RWPE1 (cell line): ENCODE measurements at regions not wholly inside any gene's neighbourhood (a gene's known extent, or its start where the extent isn't known, plus 50 kb on each side); places are given as distances from the start of the nearest gene placed in this dataset.

ENCODE experiments used
- CTCF ChIA-PET: fragments of 350-600 bp; sonication (Branson Sonifier 250); formaldehyde crosslinking; extraction: SDS; loops from one replicate; lab custom pipeline; 2021; lab: Yijun Ruan, JAX
- POLR2A ChIA-PET: fragments of 400-600 bp; formaldehyde crosslinking; extraction: SDS; loops from one replicate; lab custom pipeline; 2020; ENCODE audit warnings: antibody characterized with exemption; ENCODE audit not compliant: low non-redundant PET; lab: Yijun Ruan, JAX
- DNase-seq: peaks from one replicate; pipeline ENCODE4 v3.0.0; 2012; ENCODE audit warnings: low spot score
- H3K27ac ChIP-seq: fragments of 450-650 bp; 2 replicates; pipeline ENCODE4 v1.5.1; 2017
- TF ChIP-seq, protein P1 (sequence below): fragments of 450-650 bp; conservative IDR thresholded peaks from 2 replicates; pipeline ENCODE4 v1.5.1; 2017; ENCODE audit warnings: low read depth, mild to moderate bottlenecking

- H3K27ac ChIP-seq = no peak overlapping the region
- TF ChIP-seq, protein P1, sequence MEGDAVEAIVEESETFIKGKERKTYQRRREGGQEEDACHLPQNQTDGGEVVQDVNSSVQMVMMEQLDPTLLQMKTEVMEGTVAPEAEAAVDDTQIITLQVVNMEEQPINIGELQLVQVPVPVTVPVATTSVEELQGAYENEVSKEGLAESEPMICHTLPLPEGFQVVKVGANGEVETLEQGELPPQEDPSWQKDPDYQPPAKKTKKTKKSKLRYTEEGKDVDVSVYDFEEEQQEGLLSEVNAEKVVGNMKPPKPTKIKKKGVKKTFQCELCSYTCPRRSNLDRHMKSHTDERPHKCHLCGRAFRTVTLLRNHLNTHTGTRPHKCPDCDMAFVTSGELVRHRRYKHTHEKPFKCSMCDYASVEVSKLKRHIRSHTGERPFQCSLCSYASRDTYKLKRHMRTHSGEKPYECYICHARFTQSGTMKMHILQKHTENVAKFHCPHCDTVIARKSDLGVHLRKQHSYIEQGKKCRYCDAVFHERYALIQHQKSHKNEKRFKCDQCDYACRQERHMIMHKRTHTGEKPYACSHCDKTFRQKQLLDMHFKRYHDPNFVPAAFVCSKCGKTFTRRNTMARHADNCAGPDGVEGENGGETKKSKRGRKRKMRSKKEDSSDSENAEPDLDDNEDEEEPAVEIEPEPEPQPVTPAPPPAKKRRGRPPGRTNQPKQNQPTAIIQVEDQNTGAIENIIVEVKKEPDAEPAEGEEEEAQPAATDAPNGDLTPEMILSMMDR = no peak
- no peak for DNase-seq
- ChIA-PET CTCF (no interaction called here), POLR2A (no interaction called here)
These were observed 240.1 kb upstream of the NXPH2 start for GRCh38 chr2:139020287-139020686.

DNA sequence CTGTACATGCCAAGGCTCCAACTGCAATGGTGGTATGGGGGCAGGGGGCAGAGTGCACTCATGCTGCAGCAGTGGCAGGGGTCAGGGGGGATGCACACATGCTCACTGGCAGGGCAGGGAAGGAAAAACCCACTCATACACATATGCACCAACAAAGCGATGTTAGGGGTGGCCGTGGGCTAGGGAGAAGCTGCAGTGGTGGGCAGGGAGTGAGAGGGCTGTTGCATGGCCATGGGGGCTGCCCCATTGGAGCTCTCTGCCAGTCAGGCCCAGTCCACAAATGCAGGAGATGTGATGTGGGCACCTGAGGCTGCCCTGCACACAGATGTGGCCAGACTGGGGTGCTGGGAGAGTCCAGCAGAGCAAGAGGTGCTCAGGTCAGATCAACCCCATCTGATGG lies 238.1 kb upstream of the NXPH2 start:
- TF ChIP-seq, protein P1 = no peak
- H3K27ac ChIP-seq = no peak overlapping the region
- no peak for DNase-seq
- ChIA-PET CTCF (no interaction called here), POLR2A (no interaction called here)

DNA sequence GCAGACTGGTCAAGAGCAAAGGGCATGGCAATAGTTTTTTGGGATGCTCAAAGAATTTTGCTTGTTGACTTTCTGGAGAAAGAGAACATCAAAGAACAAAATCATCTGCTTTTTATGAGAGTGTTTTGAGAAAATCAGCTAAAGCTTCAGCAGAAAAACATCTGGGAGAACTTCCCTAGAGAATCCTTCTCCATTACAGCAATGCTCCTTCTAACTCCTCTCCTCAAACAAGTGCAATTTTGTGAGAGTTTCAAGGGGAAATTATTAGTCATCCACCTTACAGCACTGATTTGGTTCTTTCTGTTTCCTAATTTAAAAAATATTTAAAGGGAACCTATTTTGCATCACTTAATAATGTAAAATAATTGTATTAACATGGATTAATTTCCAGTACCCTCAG lies 226.9 kb upstream of the NXPH2 start:
- TF ChIP-seq, protein P1 = no peak
- ChIA-PET POLR2A (no interaction called here), CTCF (no interaction called here)
- no peak for DNase-seq
- no peak overlapping the region for H3K27ac ChIP-seq

- no peak for DNase-seq
- H3K27ac ChIP-seq = no peak overlapping the region
- ChIA-PET POLR2A (no interaction called here), CTCF (no interaction called here)
- TF ChIP-seq, protein P1 = no peak
These were observed 220.1 kb upstream of the NXPH2 start for GRCh38 chr2:139000131-139000785.

DNA sequence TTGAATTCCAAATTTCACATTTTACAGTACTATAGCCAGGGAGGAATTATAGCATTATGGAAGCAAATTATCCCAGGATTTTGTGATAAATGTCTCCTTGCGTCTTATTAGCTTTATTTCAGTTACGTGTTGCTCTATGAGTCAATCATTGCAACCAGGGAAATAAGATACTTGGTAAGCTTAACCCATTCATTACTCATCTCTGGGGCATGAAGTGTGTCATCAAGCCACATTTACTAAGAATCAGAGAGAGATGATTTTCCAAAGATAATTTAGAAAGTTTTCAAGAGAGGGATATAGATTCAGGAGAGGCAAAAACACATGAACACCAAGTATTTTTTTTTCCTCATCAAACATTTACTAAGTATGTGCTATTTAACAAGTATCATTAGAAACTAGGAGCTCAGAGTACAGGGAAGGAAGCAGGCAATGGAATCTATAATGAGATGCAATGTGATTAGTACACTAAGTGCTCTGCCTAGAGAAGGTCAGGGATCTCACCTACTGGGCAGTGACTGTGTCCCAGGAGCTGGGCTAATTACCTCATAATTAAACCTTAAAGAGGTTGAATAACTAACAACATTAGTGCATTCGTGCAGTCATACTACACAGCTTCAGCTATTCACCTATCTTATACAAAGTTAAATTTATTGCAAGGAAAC lies 217.8 kb upstream of the NXPH2 start:
- no peak overlapping the region for H3K27ac ChIP-seq
- peak; percentile 68 for DNase-seq
- POLR2A ChIA-PET = no interaction called here
- TF ChIP-seq, protein P1 = no peak
- CTCF ChIA-PET = no interaction called here

DNA sequence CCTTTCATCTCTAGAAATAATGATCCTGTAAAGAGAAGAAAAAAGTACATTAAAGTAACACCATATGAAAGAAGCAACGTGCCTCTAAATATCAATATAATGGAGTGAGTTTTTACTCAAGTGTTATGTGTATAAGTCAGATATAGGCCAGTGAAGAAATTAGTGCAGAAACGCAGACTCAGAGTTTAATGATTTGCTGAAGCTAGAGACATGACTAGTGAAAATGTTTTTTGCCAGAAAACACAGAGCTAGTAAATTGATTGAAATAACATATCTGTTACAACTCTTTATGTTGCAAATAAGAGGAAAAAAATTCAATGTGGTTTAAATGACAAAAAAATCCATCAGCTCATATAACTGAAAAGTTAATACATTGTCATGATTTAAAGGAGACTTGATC lies 217.2 kb upstream of the NXPH2 start:
- ChIA-PET CTCF (no interaction called here), POLR2A (no interaction called here)
- H3K27ac ChIP-seq = no peak overlapping the region
- TF ChIP-seq, protein P1 = no peak
- DNase-seq = no peak
